Ishikawa (cell line): ENCODE measurements at regions not wholly inside any gene's neighbourhood (a gene's known extent, or its start where the extent isn't known, plus 50 kb on each side); places are given as distances from the start of the nearest gene placed in this dataset.
A peak's percentile ranks its signal among the peaks of the same experiment; 100 is the strongest.

ENCODE experiments used
- CEBPB ChIP-seq: IDR thresholded peaks from 2 replicates; pipeline ENCODE4 v1.6.1; 2012
- CREB1 ChIP-seq: IDR thresholded peaks from 2 replicates; pipeline ENCODE4 v1.6.1; 2012; ENCODE audit warnings: low read depth
- EGR1 ChIP-seq: IDR thresholded peaks from 2 replicates; pipeline ENCODE4 v1.6.1; 2012
- EP300 ChIP-seq: IDR thresholded peaks from 2 replicates; pipeline ENCODE4 v1.6.1; 2012; ENCODE audit warnings: borderline replicate concordance
- FOXM1 ChIP-seq: IDR thresholded peaks from 2 replicates; pipeline ENCODE4 v1.6.1; 2012; ENCODE audit warnings: low read depth, borderline replicate concordance
- MAX ChIP-seq: IDR thresholded peaks from 2 replicates; pipeline ENCODE4 v1.6.1; 2012
- NFIC ChIP-seq: IDR thresholded peaks from 2 replicates; pipeline ENCODE4 v1.6.1; 2012
- RAD21 ChIP-seq: IDR thresholded peaks from 2 replicates; pipeline ENCODE4 v1.6.1; 2012; ENCODE audit warnings: low read depth
- REST ChIP-seq: IDR thresholded peaks from 2 replicates; pipeline ENCODE4 v1.6.1; 2012; ENCODE audit warnings: low read depth, mild to moderate bottlenecking
- TAF1 ChIP-seq: IDR thresholded peaks from 2 replicates; pipeline ENCODE4 v1.6.1; 2012; ENCODE audit warnings: low read depth, mild to moderate bottlenecking
- TCF12 ChIP-seq: IDR thresholded peaks from 2 replicates; pipeline ENCODE4 v1.6.1; 2012; ENCODE audit warnings: low read depth
- TEAD4 ChIP-seq: IDR thresholded peaks from 2 replicates; pipeline ENCODE4 v1.6.1; 2012
- USF1 ChIP-seq: IDR thresholded peaks from 2 replicates; pipeline ENCODE4 v1.6.1; 2012
- YY1 ChIP-seq: IDR thresholded peaks from 2 replicates; pipeline ENCODE4 v1.6.1; 2012; ENCODE audit warnings: low read depth
- ZBTB7A ChIP-seq: IDR thresholded peaks from 2 replicates; pipeline ENCODE4 v1.6.1; 2012; ENCODE audit warnings: low read depth

- no peak for TF ChIP-seq TCF12
- no peak for TF ChIP-seq ZBTB7A
- no peak for TF ChIP-seq CEBPB
- no peak for TF ChIP-seq MAX
- no peak for TF ChIP-seq YY1
- no peak for TF ChIP-seq REST
- no peak for TF ChIP-seq EP300
- TF ChIP-seq RAD21, result no peak
- no peak for TF ChIP-seq TAF1
Measured at GRCh38 chr12:30835216-30835615, 80.5 kb upstream of the CAPRIN2 start.

- TF ChIP-seq MAX (no peak), TCF12 (no peak), NFIC (no peak), TAF1 (no peak), ZBTB7A (no peak), CREB1 (no peak), CEBPB (no peak)
Measured at GRCh38 chr12:30830751-30831150, 76.0 kb upstream of the CAPRIN2 start.

GRCh38 chr12:30829876-30830275, 75.1 kb upstream of the CAPRIN2 start:
- TF ChIP-seq CREB1 (no peak), RAD21 (no peak), NFIC (no peak), EGR1 (no peak), REST (no peak), USF1 (no peak), TAF1 (no peak), TCF12 (no peak), CEBPB (no peak), MAX (no peak), FOXM1 (no peak), EP300 (no peak), YY1 (no peak), TEAD4 (no peak), ZBTB7A (no peak)

- TF ChIP-seq TEAD4 (peak; percentile 56; the same call in 1 of the 2 replicates), NFIC (no peak)
Measured at GRCh38 chr12:30828686-30829085, 73.9 kb upstream of the CAPRIN2 start.

- no peak for TF ChIP-seq FOXM1
- no peak for TF ChIP-seq YY1
- no peak for TF ChIP-seq TCF12
- no peak for TF ChIP-seq REST
- no peak for TF ChIP-seq RAD21
- no peak for TF ChIP-seq CEBPB
- no peak for TF ChIP-seq TAF1
- no peak for TF ChIP-seq TEAD4
- no peak for TF ChIP-seq ZBTB7A
- no peak for TF ChIP-seq MAX
- no peak for TF ChIP-seq NFIC
Measured at GRCh38 chr12:30827101-30828066, 72.6 kb upstream of the CAPRIN2 start.
